ENCODE measurements at regions not wholly inside any gene's neighbourhood (a gene's known extent, or its start where the extent isn't known, plus 50 kb on each side); places are given as distances from the start of the nearest gene placed in this dataset.

- H3K4me1 ChIP-seq (ENCODE audit: control insufficient read depth, insufficient read depth, low read length) = no peaks in the 10 kb centered on the region
- H3K23ac ChIP-seq (ENCODE audit: low read depth, low read length) = no peak overlapping the region
- no peak overlapping the region for H2BK5ac ChIP-seq (ENCODE audit: low read depth, low read length, poor library complexity, severe bottlenecking)
- no peak overlapping the region for H2BK20ac ChIP-seq (ENCODE audit: low read depth, low read length)
- no peak overlapping the region for H2BK120ac ChIP-seq (ENCODE audit: low read depth, low read length)
- TF ChIP-seq MAZ (IDR thresholded peaks at IDR 0.05; ENCODE audit: borderline replicate concordance, low read depth, low read length) (no peak), NFE2L2 (IDR thresholded peaks at IDR 0.05; ENCODE audit: low read depth, low read length) (no peak), POLR2A (IDR thresholded peaks at IDR 0.05; ENCODE audit: low read depth, low read length) (no peak), RFX5 (IDR thresholded peaks at IDR 0.05; ENCODE audit: low read depth, low read length) (no peak), CHD1 (IDR thresholded peaks at IDR 0.05; ENCODE audit: low read depth, low read length) (no peak), FOS (IDR thresholded peaks at IDR 0.05; ENCODE audit: low read depth, low read length) (no peak), MXI1 (IDR thresholded peaks at IDR 0.05; ENCODE audit: borderline replicate concordance, low read depth, low read length) (no peak), SMC3 (IDR thresholded peaks at IDR 0.05; ENCODE audit: low read depth, low read length) (no peak), CEBPB (IDR thresholded peaks at IDR 0.05; ENCODE audit: low read depth, low read length) (no peak), BHLHE40 (IDR thresholded peaks at IDR 0.05; ENCODE audit: low read depth, low read length) (no peak), MAFK (IDR thresholded peaks at IDR 0.05; ENCODE audit: low read depth, low read length) (no peak), CTCF (conservative IDR thresholded peaks at IDR 0.05; ENCODE audit: low read depth, low read length) (no peak), RAD21 (IDR thresholded peaks at IDR 0.05; ENCODE audit: low read length) (no peak), RCOR1 (IDR thresholded peaks at IDR 0.05; ENCODE audit: insufficient replicate concordance, low read length) (no peak)
- TF ChIP-seq, protein P1, sequence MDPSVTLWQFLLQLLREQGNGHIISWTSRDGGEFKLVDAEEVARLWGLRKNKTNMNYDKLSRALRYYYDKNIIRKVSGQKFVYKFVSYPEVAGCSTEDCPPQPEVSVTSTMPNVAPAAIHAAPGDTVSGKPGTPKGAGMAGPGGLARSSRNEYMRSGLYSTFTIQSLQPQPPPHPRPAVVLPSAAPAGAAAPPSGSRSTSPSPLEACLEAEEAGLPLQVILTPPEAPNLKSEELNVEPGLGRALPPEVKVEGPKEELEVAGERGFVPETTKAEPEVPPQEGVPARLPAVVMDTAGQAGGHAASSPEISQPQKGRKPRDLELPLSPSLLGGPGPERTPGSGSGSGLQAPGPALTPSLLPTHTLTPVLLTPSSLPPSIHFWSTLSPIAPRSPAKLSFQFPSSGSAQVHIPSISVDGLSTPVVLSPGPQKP (IDR thresholded peaks at IDR 0.05; ENCODE audit: borderline replicate concordance, low read depth, low read length) = no peak
- TF ChIP-seq, protein P2, sequence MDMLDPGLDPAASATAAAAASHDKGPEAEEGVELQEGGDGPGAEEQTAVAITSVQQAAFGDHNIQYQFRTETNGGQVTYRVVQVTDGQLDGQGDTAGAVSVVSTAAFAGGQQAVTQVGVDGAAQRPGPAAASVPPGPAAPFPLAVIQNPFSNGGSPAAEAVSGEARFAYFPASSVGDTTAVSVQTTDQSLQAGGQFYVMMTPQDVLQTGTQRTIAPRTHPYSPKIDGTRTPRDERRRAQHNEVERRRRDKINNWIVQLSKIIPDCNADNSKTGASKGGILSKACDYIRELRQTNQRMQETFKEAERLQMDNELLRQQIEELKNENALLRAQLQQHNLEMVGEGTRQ (IDR thresholded peaks at IDR 0.05; ENCODE audit: low read depth, low read length) = no peak
- no peak overlapping the region for H2AK9ac ChIP-seq (replicated peaks; ENCODE audit: low read depth, low read length, poor library complexity)
- ATAC-seq (ENCODE audit: low read depth) = no peak
- H3K36me3 ChIP-seq (ENCODE audit: control insufficient read depth, insufficient read depth, low read length) = no peaks in the 10 kb centered on the region
- ChIA-PET CTCF (interaction anchor here (0.5 to 0.6 kb wide), 2 partner anchors 45 to 175 kb away, joined by 3 read pairs; no protein-coding TSS in a partner anchor), POLR2A (ENCODE audit: unreplicated experiment) (no interaction called here)
- H3K9me1 ChIP-seq (ENCODE audit: insufficient read depth, low read length) = no peaks in the 10 kb centered on the region
- intact Hi-C loops (cut with micrococcal nuclease) (no loop called here), dilution Hi-C loops (cut with HindIII; ENCODE audit: low sequenced_read_pairs, unreplicated experiment) (no loop called here), in situ Hi-C loops (cut with MboI; ENCODE audit: low sequenced_read_pairs) (no loop called here)
- BruUV-seq (replicated peaks) = no TSS peak
- no peaks in the 10 kb centered on the region for H3K9me3 ChIP-seq (ENCODE audit: control insufficient read depth, insufficient read depth, low read length)
- H3K14ac ChIP-seq (replicated peaks; ENCODE audit: low read depth, low read length) = no peak overlapping the region
- no peak overlapping the region for H2BK15ac ChIP-seq (ENCODE audit: low read depth, low read length)
- DNase-seq = no peak
- no peak overlapping the region for H3K18ac ChIP-seq (ENCODE audit: low read depth, low read length)
- no peak overlapping the region for H3K56ac ChIP-seq (ENCODE audit: extremely low read depth, insufficient read depth, low read length)
- no peak overlapping the region for H3K4ac ChIP-seq (ENCODE audit: low read depth, low read length)
- no peak overlapping the region for H2AFZ ChIP-seq (replicated peaks; ENCODE audit: low read length, poor library complexity)
- H4K20me1 ChIP-seq (ENCODE audit: insufficient read depth, low read length) = no peaks in the 10 kb centered on the region
- H3K27ac ChIP-seq (ENCODE audit: insufficient read depth, low read length) = no peak overlapping the region
- H2AK5ac ChIP-seq (ENCODE audit: low read depth, low read length) = no peak overlapping the region
- H3K9ac ChIP-seq (ENCODE audit: low read depth, low read length) = no peak overlapping the region
- no peak overlapping the region for H4K5ac ChIP-seq (ENCODE audit: low read depth, low read length)
- no peak overlapping the region for H3K4me3 ChIP-seq (ENCODE audit: insufficient read depth, low read depth, low read length)
- no peaks in the 10 kb centered on the region for H3K79me1 ChIP-seq (ENCODE audit: low read depth in 1 of 2, low read length in 2 of 2)
- H4K8ac ChIP-seq (ENCODE audit: low read depth in 2 of 2, low read length in 2 of 2) = no peak overlapping the region
- H3K4me2 ChIP-seq (ENCODE audit: low read depth, low read length) = no peak overlapping the region
- no peak overlapping the region for H4K91ac ChIP-seq (ENCODE audit: insufficient read depth, low read depth, low read length)
- H3K27me3 ChIP-seq (ENCODE audit: control insufficient read depth, insufficient read depth, low read length) = no peaks in the 10 kb centered on the region
These were observed 487.4 kb upstream of the RIOK2 start for GRCh38 chr5:97670447-97670846.
